Pancreas (tissue), 10 donors: ENCODE measurements at regions not wholly inside any gene's neighbourhood (a gene's known extent, or its start where the extent isn't known, plus 50 kb on each side); places are given as distances from the start of the nearest gene placed in this dataset.

Experiments
- ATAC-seq, 4 donors: fragments of 200-7000 bp; cut with Tn5 transposase; one replicate each; pipeline versions ENCODE4 v1.8.0 to v1.9.1; 2020; ENCODE audit warnings: mild to moderate bottlenecking in 4 of 4, moderate library complexity in 4 of 4
- DNase-seq, 6 donors: peaks; one replicate each; pipeline ENCODE4 v3.0.0-alpha.2; 2020
- FAIRE-seq: peaks from 2 replicates; lab custom pipeline; 2012; peaks lifted over from hg19 to GRCh38; lab: Jason Lieb, UNC
- H3K27ac ChIP-seq, 4 donors: fragments of 200-600 bp; sonication (generic); 1 replicate in 3 of 4; 2 replicates in 1 of 4; pipeline versions ENCODE4 v1.5.0 to v1.8.0; 2020
- H3K27me3 ChIP-seq, 4 donors: fragments of 200-600 bp; one replicate each; pipeline ENCODE4 v1.8.0; 2021
- H3K36me3 ChIP-seq, 3 donors: fragments of 200-600 bp; sonication (generic) in 1 of 3; one replicate each; pipeline versions ENCODE4 v1.5.0 to v1.8.0; 2020 to 2021
- H3K4me1 ChIP-seq, 3 donors: fragments of 200-600 bp; one replicate each; pipeline ENCODE4 v1.8.0; 2021
- H3K4me3 ChIP-seq, 4 donors: fragments of 200-600 bp; sonication (generic) in 2 of 4; one replicate each; pipeline versions ENCODE4 v1.5.0 to v1.8.0; 2020 to 2021
- H3K9me3 ChIP-seq, 4 donors: fragments of 200-600 bp; one replicate each; pipeline ENCODE4 v1.8.0; 2021
- CTCF ChIP-seq, 4 donors: fragments of 200-600 bp; sonication (generic) in 3 of 4; IDR thresholded peaks; one replicate each; pipeline versions ENCODE4 v1.5.0 to v1.8.0; 2021; ENCODE audit warnings: antibody characterized with exemption in 4 of 4
- WGBS, 2 donors: extraction: QIAGEN DNeasy Blood & Tissue Kit; methylation state at CpG; one replicate each; pipeline ENCODE4 v1.1.7; 2013; 5-methylcytosine and 5-hydroxymethylcytosine counted together
- intact Hi-C, 3 donors: fragments of 100-400 bp; cut with DNase I; formaldehyde crosslinking; loops; one replicate each; pipeline versions ENCODE4 v1.11.1 to v1.14.2; 2022
- donor health status: healthy with polysubstance abuse.
- donor health status: DM: no; HTN: no; CAD: no; lungs with moderate emphysema.
- donor health status: DM: no; HTN: no; CAD: no.
- donor health status: control.
- donor health status: control.
- donor health status: Bipolar disorder and iron deficiency.
- donor health status: DM: yes; HTN: yes; CAD: no.
- donor health status: DM: no; HTN: no; CAD: no.
- donor health status: DM: no; HTN: no; CAD: no.
- donor health status: DM: yes; HTN: yes; CAD: no.

GRCh38 chr4:96497621-96498020, 657.7 kb downstream of the PDHA2 start:
- DNase-seq, result no peak
- intact Hi-C loops, result no loop called here
- no peaks in the 10 kb centered on the region for H3K9me3 ChIP-seq
- no peak for TF ChIP-seq CTCF (IDR thresholded peaks at IDR 0.05)
- FAIRE-seq, result no peak
- no peaks in the 10 kb centered on the region for H3K36me3 ChIP-seq
- H3K27ac ChIP-seq, result no peak overlapping the region
- H3K27me3 ChIP-seq, result no peaks in the 10 kb centered on the region
- H3K4me1 ChIP-seq, result no peaks in the 10 kb centered on the region
- no peak for ATAC-seq
- no peak overlapping the region for H3K4me3 ChIP-seq
- WGBS, 2 donors, result 64 to 76% methylated on average over 2 of the region's 2 CpGs

GRCh38 chr4:96504386-96504785, 664.5 kb downstream of the PDHA2 start:
- Histone ChIP-seq H3K4me3 (no peak overlapping the region), H3K4me1 (no peaks in the 10 kb centered on the region), H3K9me3 (no peaks in the 10 kb centered on the region), H3K27ac (no peak overlapping the region), H3K27me3 (no peaks in the 10 kb centered on the region), H3K36me3 (no peaks in the 10 kb centered on the region)
- no peak for ATAC-seq
- no peak for TF ChIP-seq CTCF (IDR thresholded peaks at IDR 0.05)
- no peak for FAIRE-seq
- WGBS, 2 donors, result 30 to 34% methylated on average over 5 of the region's 5 CpGs
- DNase-seq, result no peak
- intact Hi-C loops, result no loop called here

- WGBS, 2 donors, result 62 to 78% methylated on average over 2 of the region's 2 CpGs
- FAIRE-seq (no peak), DNase-seq (no peak)
These were observed 669.3 kb downstream of the PDHA2 start for GRCh38 chr4:96509039-96509741.

GRCh38 chr4:96519291-96519690, 679.4 kb downstream of the PDHA2 start:
- H3K27ac ChIP-seq, result no peak overlapping the region
- DNase-seq (no peak), FAIRE-seq (no peak), ATAC-seq (no peak)
- WGBS, 2 donors, result 29 to 58% methylated on average over 1 of the region's 1 CpG
- intact Hi-C loops, result no loop called here
- no peaks in the 10 kb centered on the region for H3K9me3 ChIP-seq
- no peaks in the 10 kb centered on the region for H3K27me3 ChIP-seq
- no peaks in the 10 kb centered on the region for H3K36me3 ChIP-seq
- no peak overlapping the region for H3K4me3 ChIP-seq
- TF ChIP-seq CTCF (IDR thresholded peaks at IDR 0.05), result no peak
- H3K4me1 ChIP-seq, result no peaks in the 10 kb centered on the region

More at GRCh38 chr4:96509039-96509741, 669.3 kb downstream of the PDHA2 start:
- H3K36me3 ChIP-seq, result no peaks in the 10 kb centered on the region
- H3K4me3 ChIP-seq, result no peak overlapping the region
- intact Hi-C loops, result no loop called here
- ATAC-seq, result no peak
- no peaks in the 10 kb centered on the region for H3K4me1 ChIP-seq
- H3K27ac ChIP-seq, result no peak overlapping the region
- no peaks in the 10 kb centered on the region for H3K27me3 ChIP-seq
- no peaks in the 10 kb centered on the region for H3K9me3 ChIP-seq
- TF ChIP-seq CTCF (IDR thresholded peaks at IDR 0.05), result no peak

GRCh38 chr4:96521046-96521536, 681.2 kb downstream of the PDHA2 start:
- no peak for FAIRE-seq
- WGBS, 2 donors, result 89 to 96% methylated on average over 15 to 18 of the region's 18 CpGs
- TF ChIP-seq CTCF (IDR thresholded peaks at IDR 0.05), result no peak
- Histone ChIP-seq H3K4me3 (no peak overlapping the region), H3K27ac (no peak overlapping the region), H3K36me3 (no peaks in the 10 kb centered on the region), H3K9me3 (no peaks in the 10 kb centered on the region), H3K4me1 (no peaks in the 10 kb centered on the region), H3K27me3 (no peaks in the 10 kb centered on the region)
- intact Hi-C loops, result no loop called here
- peak in 1 of 6 donors; percentile 62 for DNase-seq
- no peak for ATAC-seq
